HG02943 (cell line): ENCODE measurements at regions not wholly inside any gene's neighbourhood (a gene's known extent, or its start where the extent isn't known, plus 50 kb on each side); places are given as distances from the start of the nearest gene placed in this dataset.
"Not testable (repeated sequence)": the region's sequence is repeated elsewhere in the genome, so short reads cannot be mapped to it uniquely, and the experiment has no call there.

Experiments used
- ATAC-seq: cut with Tn5 transposase; IDR thresholded peaks from one replicate; pipeline ENCODE4 v1.9.1; 2021; ENCODE audit warnings: mild to moderate bottlenecking, low read depth, moderate library complexity; ENCODE audit not compliant: unreplicated experiment

- no peak for ATAC-seq
These were observed 173.1 kb upstream of the RAB6C start for GRCh38 chr2:129806317-129806716.

DNA sequence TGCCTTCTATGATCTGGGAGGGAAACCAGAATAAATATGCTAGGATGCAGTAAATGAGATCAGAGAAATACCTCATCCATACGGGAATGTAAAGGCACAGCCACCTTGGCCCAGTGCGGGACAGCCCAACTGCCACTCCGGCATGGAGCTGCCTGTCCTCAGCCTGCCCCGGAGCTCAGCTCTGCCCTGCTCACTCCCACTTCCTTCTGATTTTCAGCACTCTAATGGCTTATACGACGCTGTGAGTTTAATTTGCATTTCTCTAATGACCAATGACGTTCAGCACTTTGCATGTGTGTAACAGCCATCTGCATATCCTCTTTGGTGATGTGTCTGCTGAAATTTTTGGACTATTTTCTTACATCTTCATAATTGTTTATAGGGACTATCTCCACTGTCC lies 172.5 kb upstream of the RAB6C start:
- no peak for ATAC-seq

DNA sequence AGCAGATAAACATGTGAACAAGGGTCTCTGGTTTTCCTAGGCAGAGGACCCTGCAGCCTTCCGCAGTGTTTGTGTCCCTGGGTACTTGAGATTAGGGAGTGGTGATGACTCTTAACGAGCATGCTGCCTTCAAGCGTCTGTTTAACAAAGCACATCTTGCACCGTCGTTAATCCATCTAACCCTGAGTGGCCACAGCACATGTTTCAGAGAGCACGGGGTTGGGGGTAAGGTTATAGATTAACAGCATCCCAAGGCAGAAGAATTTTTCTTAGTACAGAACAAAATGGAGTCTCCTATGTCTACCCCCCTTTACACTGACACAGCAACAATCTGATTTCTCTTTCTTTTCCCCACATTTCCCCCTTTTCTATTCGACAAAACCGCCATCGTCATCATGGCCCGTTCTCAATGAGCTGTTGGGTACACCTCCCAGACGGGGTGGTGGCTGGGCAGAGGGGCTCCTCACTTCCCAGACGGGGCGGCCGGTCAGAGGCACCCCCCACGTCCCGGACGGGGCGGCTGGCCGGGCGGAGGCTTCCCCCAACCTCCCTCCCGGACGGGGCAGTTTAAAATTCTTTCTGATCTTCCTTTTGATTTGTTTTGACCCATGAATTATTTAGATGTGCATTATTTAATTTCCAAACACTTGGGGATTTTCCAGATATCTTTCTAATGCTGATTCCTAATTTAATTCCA lies 171.7 kb upstream of the RAB6C start:
- ATAC-seq = not testable (repeated sequence)

DNA sequence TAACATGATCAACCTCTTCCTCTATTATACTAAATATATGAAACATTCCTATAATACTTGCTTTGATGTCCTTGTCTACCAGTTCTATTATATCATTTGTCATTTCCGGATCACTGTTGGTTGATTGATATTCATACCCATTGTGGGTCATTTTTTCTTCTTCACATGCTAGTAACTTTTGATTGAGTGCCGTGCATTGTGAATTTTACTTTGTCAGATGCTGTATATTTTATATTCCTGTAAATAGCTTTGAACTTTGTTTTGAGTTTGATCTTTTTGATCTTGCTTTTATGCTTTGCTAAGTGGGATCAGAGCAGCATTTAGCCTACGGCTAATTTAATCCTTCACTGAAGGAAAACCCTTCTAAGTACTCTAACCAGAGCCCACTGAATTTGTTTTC lies 168.9 kb upstream of the RAB6C start:
- ATAC-seq = no peak

DNA sequence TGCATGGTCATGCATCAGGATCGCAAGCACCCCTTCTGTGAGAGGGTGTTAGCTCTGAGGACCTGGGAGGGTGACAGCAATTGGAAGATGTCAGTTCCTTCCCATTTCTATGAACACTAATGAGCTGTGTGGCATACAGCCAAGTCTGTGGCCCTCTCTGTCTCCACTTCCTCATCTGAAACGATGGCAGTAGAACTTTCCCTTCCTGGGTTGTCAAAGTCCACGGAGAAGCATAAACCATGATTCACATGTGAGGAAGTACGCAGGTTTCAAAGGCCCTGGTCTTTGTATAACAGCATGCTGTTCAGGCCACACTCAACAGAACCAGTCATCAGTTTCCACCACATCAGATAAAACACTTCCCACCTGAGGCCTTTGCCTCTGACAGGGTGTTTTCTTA lies 167.4 kb upstream of the RAB6C start:
- no peak for ATAC-seq

DNA sequence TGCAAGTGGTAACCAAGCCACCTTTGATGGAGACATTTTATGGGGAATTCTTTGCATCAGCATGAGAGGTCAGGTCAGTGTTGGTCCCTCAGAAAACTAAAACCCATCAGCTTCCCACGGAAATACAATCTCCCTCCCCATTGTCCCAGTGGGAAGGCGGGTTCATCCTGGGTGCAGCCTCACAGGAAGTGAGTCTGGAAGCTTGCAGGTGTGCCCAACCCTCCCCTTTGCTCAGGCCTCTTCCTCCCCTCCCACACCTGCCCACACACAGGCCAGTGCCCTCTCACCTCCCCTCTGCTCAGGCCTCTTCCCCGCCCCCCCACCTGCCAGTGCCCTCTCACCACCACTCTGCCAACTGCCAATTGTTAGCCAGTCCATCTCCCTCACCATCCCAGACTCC lies 166.8 kb upstream of the RAB6C start:
- ATAC-seq = no peak

DNA sequence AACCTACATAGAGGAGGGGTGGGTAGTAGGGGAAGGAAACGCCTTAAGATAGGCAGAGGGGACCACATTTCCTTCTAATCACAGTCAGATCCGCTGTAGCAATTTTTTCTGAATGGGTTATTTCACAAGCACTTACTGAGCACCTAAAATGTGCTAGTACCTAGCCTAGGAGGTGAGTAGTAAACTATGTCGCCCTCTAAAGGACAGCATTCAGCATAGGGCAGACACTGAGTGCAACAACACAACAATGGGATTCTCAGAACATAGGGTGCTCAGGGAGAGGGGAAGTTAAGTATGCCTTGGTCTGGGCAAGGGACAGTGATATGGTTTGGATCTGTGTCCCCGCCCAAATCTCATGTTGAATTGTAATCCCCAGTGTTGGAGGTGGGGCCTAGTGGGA lies 166.1 kb upstream of the RAB6C start:
- ATAC-seq = no peak

- no peak for ATAC-seq
These were observed 162.5 kb upstream of the RAB6C start for GRCh38 chr2:129816813-129817574.

DNA sequence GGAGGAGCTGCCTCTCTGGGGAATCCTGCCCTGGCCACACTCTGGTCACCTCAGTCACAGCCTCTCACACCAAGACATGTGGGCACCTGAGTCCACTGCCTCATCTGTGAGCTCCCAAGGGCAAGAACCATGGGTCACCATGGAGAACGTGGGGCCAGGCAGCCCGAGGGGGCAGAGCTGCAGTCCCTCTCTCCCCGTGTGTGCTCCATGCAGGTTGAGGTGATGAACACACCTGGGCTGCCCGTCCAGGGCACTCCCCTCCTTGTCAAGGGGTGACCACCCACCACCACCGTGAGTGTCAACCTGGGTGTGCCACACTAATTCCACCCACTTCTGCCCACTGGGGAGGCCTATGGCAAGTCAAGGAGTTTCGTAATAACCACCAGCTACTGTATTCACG lies 159.6 kb upstream of the RAB6C start:
- ATAC-seq = no peak

- ATAC-seq = no peak
These were observed 158.6 kb upstream of the RAB6C start for GRCh38 chr2:129820908-129821307.

DNA sequence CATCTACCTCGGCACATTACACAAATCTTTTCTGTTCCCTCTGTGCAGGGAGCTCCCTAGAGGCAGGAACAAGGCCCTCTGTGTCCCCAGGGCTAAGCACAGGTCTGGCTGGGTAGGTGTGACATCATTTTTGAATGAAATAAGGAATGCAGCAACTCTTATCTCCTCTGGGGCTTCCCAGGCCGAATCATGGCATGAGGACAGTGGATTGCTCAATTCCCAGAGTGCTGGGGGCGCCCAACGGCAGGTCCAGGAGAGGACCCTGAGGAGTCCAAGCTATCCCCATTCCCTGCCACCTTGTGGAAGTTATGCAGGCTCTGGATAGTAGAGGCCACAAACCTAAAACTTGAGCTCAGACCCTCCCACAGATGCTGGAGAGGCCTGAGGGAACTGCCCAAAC lies 158.0 kb upstream of the RAB6C start:
- no peak for ATAC-seq

DNA sequence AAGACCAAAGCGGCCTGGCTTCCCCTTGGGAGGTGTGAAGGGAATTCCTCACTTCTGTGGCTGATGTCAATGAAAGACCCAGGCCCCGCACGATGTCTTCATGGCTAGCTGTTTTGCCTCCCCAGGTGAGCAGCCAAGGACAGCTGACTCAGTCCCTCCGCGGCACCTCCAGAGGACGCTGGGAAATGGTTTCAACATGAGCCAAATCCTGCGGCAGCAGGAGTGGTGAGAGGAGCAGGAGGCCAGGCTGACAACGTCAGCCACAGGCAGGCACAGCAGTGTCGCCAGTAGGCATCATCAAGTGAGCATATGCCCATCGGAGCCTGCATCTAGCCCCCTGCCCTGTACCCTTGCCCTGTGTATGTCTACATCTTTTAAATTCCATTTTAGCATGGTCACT lies 156.4 kb upstream of the RAB6C start:
- no peak for ATAC-seq

DNA sequence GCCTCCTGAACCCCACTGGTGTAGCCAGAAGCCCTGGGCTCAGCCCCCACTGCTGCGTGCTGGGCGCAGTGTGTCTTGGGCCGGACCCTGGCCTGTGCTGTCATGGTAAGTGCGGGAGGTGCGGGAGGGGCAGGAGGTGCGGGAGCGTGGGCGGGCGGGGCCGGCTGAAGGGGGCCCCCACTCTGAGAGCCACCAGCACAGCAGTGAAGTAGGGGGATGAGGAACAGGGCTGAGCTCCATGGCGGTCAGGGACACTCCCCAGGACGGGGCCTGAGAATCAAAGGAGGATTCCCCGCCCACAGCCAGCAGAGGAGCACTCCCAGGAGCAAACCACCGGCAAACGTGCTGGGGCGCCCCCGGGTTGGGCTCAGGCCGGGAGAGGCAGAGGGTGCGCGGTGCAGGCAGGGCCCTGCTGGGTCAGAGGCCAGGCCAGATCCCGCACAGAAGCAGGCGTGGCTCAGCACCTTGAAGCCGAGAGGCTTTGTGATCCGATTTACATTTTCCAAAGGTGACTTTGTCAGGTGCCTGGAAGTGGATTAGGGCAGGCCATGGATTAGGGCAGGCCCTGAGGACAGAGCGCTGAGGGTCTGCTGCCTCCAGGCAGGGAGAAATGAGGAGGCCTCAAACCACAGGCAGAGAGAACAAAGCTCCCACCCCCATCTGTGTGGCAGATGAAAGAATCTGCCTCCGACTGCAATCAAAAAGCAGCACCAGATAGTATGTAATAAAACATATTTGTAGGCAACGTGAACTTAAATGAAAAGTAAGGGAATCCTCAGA lies 152.0 kb upstream of the RAB6C start:
- ATAC-seq = no peak

- no peak for ATAC-seq
These were observed 150.7 kb upstream of the RAB6C start for GRCh38 chr2:129828792-129829191.

DNA sequence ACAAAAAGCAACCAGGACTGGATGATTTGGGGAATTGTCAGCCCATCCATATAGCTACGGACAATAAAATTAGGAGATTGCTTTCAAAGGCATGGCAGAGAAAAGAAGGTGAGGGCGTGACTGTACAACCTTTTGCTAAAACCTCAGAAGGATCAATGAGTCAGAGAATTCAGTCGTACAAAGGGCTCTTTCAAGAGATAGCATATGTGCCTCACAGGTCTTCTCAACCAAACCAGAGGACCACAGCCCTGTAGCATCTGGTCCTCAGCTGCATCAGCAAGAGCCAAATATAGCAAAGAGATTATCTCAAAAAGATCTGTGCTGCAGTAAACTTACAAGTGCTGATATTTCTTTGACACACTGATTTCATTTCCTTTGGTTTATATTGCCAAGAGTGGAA lies 149.9 kb upstream of the RAB6C start:
- ATAC-seq = no peak

GRCh38 chr2:129831018-129831417 lies 148.4 kb upstream of the RAB6C start:
- no peak for ATAC-seq

GRCh38 chr2:129833465-129833864 lies 146.0 kb upstream of the RAB6C start:
- not testable (repeated sequence) for ATAC-seq

GRCh38 chr2:129847043-129847442 lies 132.4 kb upstream of the RAB6C start:
- no peak for ATAC-seq

GRCh38 chr2:129849559-129850160 lies 129.8 kb upstream of the RAB6C start:
- ATAC-seq = no peak

GRCh38 chr2:129857200-129857599 lies 122.3 kb upstream of the RAB6C start:
- no peak for ATAC-seq

- no peak for ATAC-seq
These were observed 120.3 kb upstream of the RAB6C start for GRCh38 chr2:129859175-129859574.
